Amygdala (tissue), 56 donors: ENCODE measurements at regions not wholly inside any gene's neighbourhood (a gene's known extent, or its start where the extent isn't known, plus 50 kb on each side); places are given as distances from the start of the nearest gene placed in this dataset.
"Not testable (repeated sequence)": the region's sequence is repeated elsewhere in the genome, so short reads cannot be mapped to it uniquely, and the experiment has no call there.

Experiments
- DNase-seq, 56 donors: peaks; one replicate each; lab custom pipeline; 2025; lab: John Stamatoyannopoulos, UW

- no peak for DNase-seq
Observed at GRCh38 chr1:30012455-30013440, 710.6 kb downstream of the MATN1 start.

- DNase-seq, result no peak
Observed at GRCh38 chr1:30011970-30012369, 711.4 kb downstream of the MATN1 start.

- no peak for DNase-seq
Observed at GRCh38 chr1:30010506-30011106, 712.8 kb downstream of the MATN1 start.

DNA sequence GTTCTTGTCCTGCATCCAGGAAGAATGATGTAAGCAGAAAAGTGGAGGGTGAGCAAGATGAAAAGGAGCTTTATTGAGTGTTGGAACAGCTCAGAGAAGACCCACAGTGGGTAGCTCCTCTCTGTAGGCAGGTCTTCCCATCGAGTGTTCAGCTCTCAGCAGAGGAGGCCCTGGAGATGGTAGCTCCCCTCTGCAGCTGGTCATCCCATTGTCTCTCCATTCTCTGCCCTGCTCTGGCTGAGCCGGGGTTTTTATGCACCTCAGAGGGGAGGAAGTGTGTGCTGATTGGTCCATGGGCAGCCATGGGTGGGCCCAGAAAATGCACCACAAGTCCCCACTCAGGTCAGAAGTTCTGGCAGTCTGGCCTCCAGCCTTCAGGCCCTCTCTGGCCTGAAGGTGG lies 713.7 kb downstream of the MATN1 start:
- DNase-seq, result no peak

DNA sequence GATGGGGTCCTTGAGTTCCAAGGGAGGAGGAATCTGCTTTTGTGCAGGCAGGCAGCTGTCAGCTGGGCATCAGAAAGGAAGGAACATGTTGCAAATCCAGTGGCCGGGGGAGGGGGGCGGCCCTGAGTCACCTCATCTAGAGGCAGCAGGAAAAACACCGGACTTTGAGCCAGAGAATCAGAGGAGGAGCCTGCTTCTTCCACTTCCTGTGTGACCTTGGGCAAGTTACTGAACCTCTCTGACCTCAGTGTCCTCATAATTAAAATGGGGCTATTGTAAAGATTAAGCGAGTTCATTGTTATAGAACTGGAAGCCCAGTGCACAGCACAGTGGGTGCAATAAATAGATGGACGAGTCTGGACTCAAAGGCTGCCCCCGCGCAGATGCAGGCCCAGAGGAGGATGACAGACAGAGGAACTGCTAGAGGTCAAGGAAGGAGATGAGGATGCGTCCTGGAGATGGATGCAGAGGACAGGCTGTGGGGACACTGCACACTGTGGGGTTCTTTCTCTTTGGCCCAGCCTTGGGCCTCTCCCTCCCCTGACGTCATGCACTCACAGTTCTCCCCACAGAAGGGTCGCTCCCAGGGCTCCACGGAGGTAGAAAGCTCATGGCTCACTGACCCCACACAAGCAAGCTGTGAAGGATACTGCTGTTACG lies 714.3 kb downstream of the MATN1 start:
- no peak for DNase-seq

GRCh38 chr1:30008372-30008997 lies 714.9 kb downstream of the MATN1 start:
- DNase-seq, result no peak

GRCh38 chr1:30005972-30006619 lies 717.3 kb downstream of the MATN1 start:
- DNase-seq, result no peak

- DNase-seq, result no peak
Observed at GRCh38 chr1:30001732-30002039, 721.7 kb downstream of the MATN1 start.

GRCh38 chr1:30001011-30001731 lies 722.2 kb downstream of the MATN1 start:
- DNase-seq, result no peak

GRCh38 chr1:30000266-30000665 lies 723.1 kb downstream of the MATN1 start:
- no peak for DNase-seq

DNA sequence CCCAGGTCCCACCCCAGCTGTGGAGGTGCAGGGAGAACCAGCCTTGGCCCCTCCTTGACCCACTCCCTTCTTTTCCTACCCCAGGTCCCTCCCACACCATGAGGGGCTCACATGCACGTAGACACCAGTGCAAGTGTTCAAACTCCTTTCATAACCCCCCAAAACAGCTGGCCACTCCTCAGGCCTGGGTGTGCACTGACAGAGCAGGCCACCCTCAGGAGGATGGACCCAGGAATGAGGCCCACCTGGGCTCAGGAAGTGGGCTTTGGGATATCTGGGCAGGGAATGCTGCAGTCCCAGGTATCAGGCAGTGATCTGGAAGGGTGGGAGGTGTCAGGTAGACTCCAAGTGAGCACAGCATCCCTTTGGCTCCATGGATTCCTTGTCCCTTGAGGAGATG lies 723.8 kb downstream of the MATN1 start:
- no peak for DNase-seq

DNA sequence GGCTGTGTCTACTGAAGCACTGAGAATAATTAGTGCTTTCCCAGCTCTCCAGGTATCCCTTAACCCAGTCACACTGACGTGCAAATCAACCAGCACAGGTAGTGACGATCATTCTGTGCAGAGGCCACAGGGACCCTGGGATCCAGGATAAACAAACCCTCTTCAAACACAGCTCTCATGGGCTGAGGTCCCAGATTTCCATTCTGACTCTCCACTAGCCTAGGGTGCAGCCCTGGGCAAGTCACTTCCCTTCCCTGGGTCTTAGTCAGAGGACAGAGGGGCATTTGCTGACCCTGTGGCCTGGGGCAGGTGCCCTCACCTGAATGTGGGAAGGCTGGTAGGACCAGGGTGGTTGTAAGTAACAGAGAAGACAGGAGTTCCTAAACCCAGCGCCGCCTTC lies 724.7 kb downstream of the MATN1 start:
- DNase-seq, result no peak

GRCh38 chr1:29997818-29998217 lies 725.6 kb downstream of the MATN1 start:
- DNase-seq, result not testable (repeated sequence)

- no peak for DNase-seq
Observed at GRCh38 chr1:29993950-29994349, 729.4 kb downstream of the MATN1 start.

DNA sequence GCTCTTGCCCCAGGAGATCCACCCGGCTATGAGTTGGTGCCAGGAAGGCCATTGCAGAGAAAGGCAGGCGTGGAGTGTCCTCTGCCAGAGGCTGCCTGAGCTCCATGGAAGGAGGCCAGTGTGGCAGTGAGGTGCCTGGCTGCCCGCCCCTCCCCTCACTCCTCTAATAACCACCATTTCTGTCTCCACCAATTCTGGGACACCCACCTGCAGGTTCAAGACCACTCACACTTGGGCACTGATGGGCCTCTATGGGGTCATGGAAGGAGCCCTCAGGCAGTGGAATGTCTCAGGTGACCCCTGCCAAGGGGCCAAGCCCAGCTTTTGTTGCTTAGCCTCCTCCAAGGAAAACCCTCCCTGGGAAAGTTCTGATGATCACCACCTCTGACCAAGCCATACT lies 731.6 kb downstream of the MATN1 start:
- no peak for DNase-seq

DNA sequence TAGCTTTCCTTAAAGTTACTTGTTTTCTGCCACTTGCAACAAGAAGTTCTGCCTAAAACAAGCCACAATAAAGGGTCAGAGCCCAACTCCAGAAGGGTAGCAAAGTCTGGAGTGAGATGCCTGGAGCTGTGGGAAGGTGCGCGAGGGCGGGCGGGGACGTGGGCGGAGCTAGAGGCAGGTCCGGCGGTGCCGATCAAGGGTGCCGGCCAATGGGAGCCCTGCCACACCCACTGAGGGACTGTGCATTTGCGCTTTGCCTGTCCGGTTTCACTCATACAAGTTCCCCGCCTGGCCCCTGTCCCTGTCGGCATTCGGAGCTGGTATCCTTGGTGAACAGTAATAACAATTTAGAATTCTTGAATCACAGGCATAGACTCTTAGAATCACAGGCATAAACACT lies 732.4 kb downstream of the MATN1 start:
- no peak for DNase-seq

- DNase-seq, result no peak
Observed at GRCh38 chr1:29990304-29990703, 733.1 kb downstream of the MATN1 start.

GRCh38 chr1:29986986-29987385 lies 736.4 kb downstream of the MATN1 start:
- DNase-seq, result no peak

DNA sequence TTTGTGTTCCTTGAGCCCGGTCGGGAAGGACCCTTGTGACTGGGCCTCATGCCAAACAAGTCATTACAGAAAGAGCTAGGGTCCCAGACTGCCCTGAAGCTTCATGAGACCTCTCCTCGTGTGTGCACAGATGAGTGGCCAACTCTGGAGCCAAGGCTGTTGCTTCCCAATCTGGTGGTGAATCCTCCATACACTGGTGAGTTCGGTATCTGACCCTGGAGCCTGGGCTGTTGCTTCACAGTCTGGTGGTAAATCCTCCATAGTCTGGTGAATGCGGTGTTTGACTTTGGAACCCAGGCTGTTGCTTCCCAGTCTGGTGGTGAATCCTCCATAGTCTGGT lies 737.8 kb downstream of the MATN1 start:
- DNase-seq, result no peak
